Islet precursor cell (in vitro differentiated cells): ENCODE measurements at regions not wholly inside any gene's neighbourhood (a gene's known extent, or its start where the extent isn't known, plus 50 kb on each side); places are given as distances from the start of the nearest gene placed in this dataset.
"Not testable (repeated sequence)": the region's sequence is repeated elsewhere in the genome, so short reads cannot be mapped to it uniquely, and the experiment has no call there.

Experiments used
- DNase-seq: peaks from one replicate; pipeline ENCODE4 v3.0.0-alpha.2; 2018

GRCh38 chr5:67802766-67803165 lies 412.8 kb upstream of the PIK3R1 start:
- DNase-seq: no peak

GRCh38 chr5:67799732-67800234 lies 415.8 kb upstream of the PIK3R1 start:
- DNase-seq: peak; percentile 60

GRCh38 chr5:67798470-67798869 lies 417.1 kb upstream of the PIK3R1 start:
- DNase-seq: not testable (repeated sequence)

DNA sequence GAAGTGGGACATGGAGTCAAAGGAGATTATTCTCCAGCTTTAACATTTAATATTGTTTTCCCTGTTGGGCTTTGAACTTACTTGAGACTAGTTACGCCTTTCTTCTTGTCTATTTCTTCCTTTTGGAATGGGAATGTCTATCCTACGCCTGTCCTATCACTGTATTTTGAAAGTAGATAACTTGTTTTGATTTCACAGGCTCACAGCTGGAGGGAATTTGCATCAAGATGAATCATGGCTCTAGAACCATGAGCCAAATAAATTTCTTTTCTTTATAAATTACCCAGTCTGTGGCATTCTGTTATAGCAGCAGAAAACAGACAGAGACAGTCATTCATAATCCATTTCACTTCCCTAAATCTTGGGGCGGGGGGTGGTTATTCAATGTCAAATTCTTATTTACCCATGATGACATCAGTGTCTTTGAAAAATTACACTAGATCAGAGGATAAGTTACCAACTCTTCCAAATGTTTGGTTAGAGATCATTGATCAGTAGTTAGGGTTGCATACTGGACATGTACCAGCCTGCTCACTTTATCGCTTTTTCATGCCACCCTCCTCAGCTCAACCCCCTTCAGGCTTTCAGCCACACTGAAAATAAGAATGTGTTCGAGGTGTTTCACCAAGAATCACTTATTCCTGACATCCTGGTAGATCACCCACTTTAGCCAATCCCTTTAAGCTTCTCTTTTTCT lies 419.6 kb upstream of the PIK3R1 start:
- no peak for DNase-seq

- DNase-seq: no peak
Observed at GRCh38 chr5:67793966-67794365, 421.6 kb upstream of the PIK3R1 start.

GRCh38 chr5:67793418-67793817 lies 422.1 kb upstream of the PIK3R1 start:
- no peak for DNase-seq

- DNase-seq: no peak
Observed at GRCh38 chr5:67792891-67793290, 422.7 kb upstream of the PIK3R1 start.

GRCh38 chr5:67790390-67790789 lies 425.2 kb upstream of the PIK3R1 start:
- DNase-seq: no peak

GRCh38 chr5:67779893-67780623 lies 435.5 kb upstream of the PIK3R1 start:
- peak; percentile 58 for DNase-seq

GRCh38 chr5:67774786-67775185 lies 440.8 kb upstream of the PIK3R1 start:
- no peak for DNase-seq

DNA sequence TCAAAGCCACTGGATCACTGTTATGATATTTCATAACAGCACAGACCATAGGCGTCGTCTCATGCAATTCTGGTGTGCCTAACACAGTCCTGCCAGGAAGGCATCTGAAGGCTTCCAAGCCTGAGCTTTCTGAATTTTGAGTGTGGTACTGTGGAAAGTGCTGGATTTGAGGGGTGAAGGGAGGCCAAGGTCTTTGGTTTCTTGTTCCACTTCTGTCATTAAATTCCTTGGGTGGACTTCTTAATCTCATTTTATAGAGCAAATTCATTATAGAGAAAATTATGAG lies 441.3 kb upstream of the PIK3R1 start:
- no peak for DNase-seq

GRCh38 chr5:67773411-67774266 lies 441.9 kb upstream of the PIK3R1 start:
- DNase-seq: peak; percentile 92

DNA sequence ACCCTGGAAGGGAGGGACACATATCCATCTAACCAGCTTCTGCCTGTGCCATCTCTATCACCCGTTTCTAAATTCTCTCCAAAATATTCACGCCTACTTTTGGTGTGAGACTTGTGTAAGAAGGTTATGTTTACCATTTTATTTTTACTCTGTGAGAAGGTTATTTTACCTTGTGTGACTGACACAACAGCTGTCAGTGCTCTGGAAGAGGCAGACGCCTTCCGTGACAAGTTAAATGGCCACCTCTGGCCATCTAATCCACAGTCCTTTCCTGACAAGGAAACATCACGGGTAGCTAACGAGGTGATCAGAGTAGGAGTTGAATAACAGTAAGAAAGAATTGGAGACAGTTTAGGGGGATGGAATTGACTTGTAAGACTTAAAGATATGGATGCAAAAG lies 443.8 kb upstream of the PIK3R1 start:
- no peak for DNase-seq

DNA sequence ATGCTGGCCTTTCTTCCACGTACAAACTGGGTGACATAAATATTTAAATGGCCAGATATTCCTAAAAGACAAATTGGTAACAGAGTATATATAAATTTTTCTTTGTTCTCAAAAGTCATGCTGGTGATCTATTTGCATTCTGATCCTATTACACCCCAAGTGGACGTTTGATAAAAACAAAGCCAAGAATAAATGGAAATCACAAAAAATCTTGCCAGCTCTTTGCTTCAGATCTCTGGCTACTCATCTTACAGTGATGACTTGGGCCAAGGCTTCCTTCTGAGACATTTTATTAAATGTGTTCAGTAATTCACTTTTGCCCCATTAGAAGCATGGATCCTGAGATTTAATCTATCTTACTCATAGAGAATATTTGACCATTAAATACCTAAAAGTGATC lies 444.3 kb upstream of the PIK3R1 start:
- DNase-seq: no peak

GRCh38 chr5:67770431-67771025 lies 445.0 kb upstream of the PIK3R1 start:
- peak; percentile 77 for DNase-seq

DNA sequence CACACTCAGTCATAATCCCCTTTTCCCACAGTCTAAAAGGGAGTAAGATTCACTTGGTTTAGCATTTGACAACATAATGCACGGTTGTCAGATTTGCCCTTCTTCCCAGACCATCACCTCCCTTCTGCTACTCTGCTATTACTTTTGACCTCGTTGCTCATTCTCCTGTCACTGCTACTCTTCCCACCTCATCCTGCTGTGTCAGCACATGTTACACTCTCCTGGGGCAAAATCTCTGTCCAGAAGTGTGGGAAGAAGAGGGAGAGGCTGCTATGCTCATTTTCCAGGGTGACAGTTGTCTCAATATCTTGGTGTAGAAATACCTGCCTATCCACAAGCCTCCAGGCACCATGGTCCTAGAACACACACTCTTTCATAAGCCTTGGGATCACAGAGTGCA lies 449.9 kb upstream of the PIK3R1 start:
- no peak for DNase-seq

GRCh38 chr5:67757771-67758170 lies 457.8 kb upstream of the PIK3R1 start:
- DNase-seq: not testable (repeated sequence)

DNA sequence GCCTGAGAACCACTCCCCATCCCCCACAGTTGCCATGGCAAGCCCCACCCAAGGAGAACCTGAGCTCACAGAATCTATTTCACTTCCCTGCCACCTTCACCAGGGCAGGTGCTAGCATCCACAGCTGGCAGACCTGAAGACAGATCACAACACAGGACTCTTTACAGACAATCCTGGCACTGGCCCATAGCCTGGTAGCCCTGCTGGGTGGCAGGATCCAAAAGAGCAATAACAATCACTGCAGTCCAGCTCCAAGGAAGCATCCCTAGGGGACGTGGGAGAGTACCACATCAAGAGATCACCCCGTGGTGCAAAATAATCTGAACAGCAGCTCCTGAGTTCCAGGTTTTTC lies 463.2 kb upstream of the PIK3R1 start:
- no peak for DNase-seq

GRCh38 chr5:67748165-67748690 lies 467.3 kb upstream of the PIK3R1 start:
- DNase-seq: no peak

GRCh38 chr5:67747096-67747495 lies 468.5 kb upstream of the PIK3R1 start:
- no peak for DNase-seq

DNA sequence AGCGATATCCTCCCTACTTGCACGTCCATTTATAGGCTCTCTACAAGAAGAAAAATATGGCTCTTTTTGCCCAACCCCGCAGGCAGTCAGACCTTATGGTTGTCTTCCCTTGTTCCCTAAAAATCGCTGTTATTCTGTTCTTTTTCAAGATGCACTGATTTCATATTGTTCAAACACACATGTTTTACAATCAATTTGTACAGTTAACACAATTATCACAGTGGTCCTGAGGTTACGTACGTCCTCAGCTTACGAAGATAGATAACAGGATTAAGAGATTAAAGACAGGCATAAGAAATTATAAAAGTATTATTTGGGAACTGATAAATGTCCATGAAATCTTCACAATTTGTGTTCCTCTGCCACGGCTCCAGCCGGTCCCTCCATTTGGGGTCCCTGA lies 468.9 kb upstream of the PIK3R1 start:
- not testable (repeated sequence) for DNase-seq

DNA sequence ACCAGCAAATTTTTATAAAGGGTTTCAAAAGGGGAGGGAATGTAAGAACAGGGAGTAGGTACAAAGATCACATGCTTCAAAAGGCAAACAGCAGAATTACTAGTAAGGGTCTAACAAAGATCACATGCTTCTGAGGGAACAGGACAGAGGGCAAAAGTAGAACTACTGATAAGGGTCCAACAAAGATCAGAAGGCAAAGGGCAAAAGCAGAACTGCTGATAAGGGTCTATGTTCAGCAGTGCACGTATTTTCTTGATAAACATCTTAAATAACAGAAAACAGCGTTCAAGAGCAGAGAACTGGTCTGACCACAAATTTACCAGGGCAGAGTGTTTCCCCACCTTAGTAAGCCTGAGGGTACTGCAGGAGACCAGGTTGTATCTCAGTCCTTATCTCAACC lies 469.5 kb upstream of the PIK3R1 start:
- DNase-seq: peak; percentile 63

DNA sequence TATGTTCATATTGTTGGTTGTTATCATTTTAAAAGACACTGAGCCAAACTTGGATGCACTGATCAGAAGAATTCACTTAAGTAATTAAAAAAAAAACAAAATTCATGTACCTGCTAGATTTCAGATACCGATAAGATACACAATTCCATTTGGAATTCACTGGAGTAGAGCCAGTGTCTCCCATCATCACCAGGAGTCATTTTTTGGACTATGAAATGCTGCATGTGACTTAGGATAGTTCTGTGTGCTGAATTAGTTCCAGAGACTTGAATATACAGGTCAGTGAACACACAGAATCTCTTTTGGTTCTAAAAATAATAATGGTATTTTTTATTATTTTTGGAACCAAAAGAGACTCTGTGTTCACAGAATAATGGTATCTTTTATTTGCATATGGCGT lies 482.6 kb upstream of the PIK3R1 start:
- DNase-seq: no peak
